HepG2 (cell line): ENCODE measurements at regions not wholly inside any gene's neighbourhood (a gene's known extent, or its start where the extent isn't known, plus 50 kb on each side); places are given as distances from the start of the nearest gene placed in this dataset.

Experiments
- AKNA ChIP-seq: sonication (generic); formaldehyde crosslinking; IDR thresholded peaks from 2 replicates; pipeline ENCODE4 v1.4.0; 2020; ENCODE audit warnings: missing genetic modification reagents, borderline replicate concordance
- ATF5 ChIP-seq: sonication (generic); formaldehyde crosslinking; IDR thresholded peaks from 2 replicates; pipeline ENCODE4 v1.4.0; 2020; ENCODE audit warnings: mild to moderate bottlenecking, low read depth, missing genetic modification reagents
- CBX5 ChIP-seq: sonication (generic); formaldehyde crosslinking; IDR thresholded peaks from 2 replicates; pipeline ENCODE4 v1.4.0; 2020; ENCODE audit warnings: missing genetic modification reagents, borderline replicate concordance
- CREB1 ChIP-seq, 2 experiments: fragments of 450-650 bp in 1 of 2; IDR thresholded peaks; 2 replicates each; pipeline ENCODE4 v1.6.1; 2016 to 2017; ENCODE audit warnings: control low read depth in 1 of 2, mild to moderate bottlenecking in 1 of 2, missing compliant biosample characterization in 1 of 2, missing genetic modification characterization in 1 of 2
- HMGA1 ChIP-seq: sonication (generic); formaldehyde crosslinking; conservative IDR thresholded peaks from 2 replicates; pipeline ENCODE4 v1.4.0; 2020; ENCODE audit warnings: missing genetic modification reagents
- KDM2A ChIP-seq: sonication (generic); formaldehyde crosslinking; IDR thresholded peaks from 2 replicates; pipeline ENCODE4 v1.4.0; 2020; ENCODE audit warnings: low read depth, missing genetic modification reagents, borderline replicate concordance
- KIAA2018 ChIP-seq: sonication (generic); formaldehyde crosslinking; IDR thresholded peaks from 2 replicates; pipeline ENCODE4 v1.5.0; 2020; ENCODE audit warnings: mild to moderate bottlenecking, missing genetic modification reagents, borderline replicate concordance
- MTA3 ChIP-seq: sonication (generic); formaldehyde crosslinking; IDR thresholded peaks from 2 replicates; pipeline ENCODE4 v1.4.0; 2020; ENCODE audit warnings: missing genetic modification reagents
- MTERF4 ChIP-seq: sonication (generic); formaldehyde crosslinking; IDR thresholded peaks from 2 replicates; pipeline ENCODE4 v1.8.0; 2023; ENCODE audit warnings: mild to moderate bottlenecking, missing genetic modification reagents
- SMAD3 ChIP-seq: sonication (generic); formaldehyde crosslinking; IDR thresholded peaks from 2 replicates; pipeline ENCODE4 v1.4.0; 2020; ENCODE audit warnings: missing genetic modification reagents
- SNAI1 ChIP-seq: sonication (generic); formaldehyde crosslinking; IDR thresholded peaks from 2 replicates; pipeline ENCODE4 v1.5.0; 2020; ENCODE audit warnings: mild to moderate bottlenecking, missing genetic modification reagents, borderline replicate concordance
- TCF12 ChIP-seq, 2 experiments: fragments of 450-650 bp in 1 of 2; sonication (generic) in 1 of 2; formaldehyde crosslinking in 1 of 2; IDR thresholded peaks; 2 replicates each; pipeline versions ENCODE4 v1.6.1 to v1.8.0; 2017 to 2022; ENCODE audit warnings: antibody characterized with exemption in 1 of 2, mild to moderate bottlenecking in 1 of 2, missing genetic modification reagents in 1 of 2, moderate library complexity in 1 of 2
- ZNF30 ChIP-seq: sonication (generic); formaldehyde crosslinking; IDR thresholded peaks from 2 replicates; pipeline ENCODE4 v1.5.0; 2020; ENCODE audit warnings: mild to moderate bottlenecking, missing genetic modification reagents
- ZNF570 ChIP-seq: sonication (generic); formaldehyde crosslinking; IDR thresholded peaks from 2 replicates; pipeline ENCODE4 v1.4.0; 2020; ENCODE audit warnings: mild to moderate bottlenecking, missing genetic modification reagents, borderline replicate concordance
- ZNF773 ChIP-seq: sonication (generic); formaldehyde crosslinking; IDR thresholded peaks from 2 replicates; pipeline ENCODE4 v1.4.0; 2020; ENCODE audit warnings: missing genetic modification reagents, borderline replicate concordance

- TF ChIP-seq ATF5 (CRISPR knock-in tag), result no peak
- no peak for TF ChIP-seq HMGA1 (CRISPR knock-in tag)
- TF ChIP-seq MTA3 (CRISPR knock-in tag), result no peak
- TF ChIP-seq ZNF773 (CRISPR knock-in tag), result no peak
- TF ChIP-seq KDM2A (CRISPR knock-in tag), result no peak
- no peak for TF ChIP-seq ZNF30
- no peak for TF ChIP-seq MTERF4 (CRISPR knock-in tag)
- no peak for TF ChIP-seq CBX5
- TF ChIP-seq SMAD3 (CRISPR knock-in tag), result no peak
- no peak for TF ChIP-seq SNAI1 (CRISPR knock-in tag)
- TF ChIP-seq CREB1 (IDR thresholded peaks at IDR 0.05), result no peak
- TF ChIP-seq CREB1 (CRISPR knock-in tag; IDR thresholded peaks at IDR 0.05), result no peak
- no peak for TF ChIP-seq TCF12 (IDR thresholded peaks at IDR 0.05)
- no peak for TF ChIP-seq TCF12 (CRISPR knock-in tag; IDR thresholded peaks at IDR 0.05)
- TF ChIP-seq KIAA2018 (CRISPR knock-in tag), result no peak
- TF ChIP-seq AKNA (CRISPR knock-in tag), result no peak
- TF ChIP-seq ZNF570 (CRISPR knock-in tag), result no peak
Observed at GRCh38 chr4:138413273-138413672, 171.1 kb upstream of the SLC7A11 start (continued).
